WTC11 (cell line): ENCODE measurements at regions not wholly inside any gene's neighbourhood (a gene's known extent, or its start where the extent isn't known, plus 50 kb on each side); places are given as distances from the start of the nearest gene placed in this dataset.

Source experiments
- CREB1 ChIP-seq: sonication (generic); formaldehyde crosslinking; IDR thresholded peaks from 2 replicates; pipeline ENCODE4 v1.8.0; 2023; ENCODE audit warnings: mild to moderate bottlenecking, missing genetic modification reagents
- CREM ChIP-seq: sonication (generic); formaldehyde crosslinking; IDR thresholded peaks from 2 replicates; pipeline ENCODE4 v1.8.1; 2022; ENCODE audit warnings: mild to moderate bottlenecking, missing genetic modification reagents, moderate library complexity
- HMGA2 ChIP-seq: fragments of 250-450 bp; sonication (Bioruptor Pico); IDR thresholded peaks from 2 replicates; pipeline ENCODE4 v1.4.0; 2021; ENCODE audit warnings: mild to moderate bottlenecking, moderate library complexity
- IRF2 ChIP-seq: sonication (generic); formaldehyde crosslinking; IDR thresholded peaks from 2 replicates; pipeline ENCODE4 v1.8.0; 2022; ENCODE audit warnings: low read depth, missing genetic modification reagents, borderline replicate concordance
- MXD4 ChIP-seq: fragments of 250-450 bp; sonication (Bioruptor Pico); IDR thresholded peaks from 2 replicates; pipeline ENCODE4 v1.8.0; 2021; ENCODE audit warnings: mild to moderate bottlenecking, moderate library complexity, borderline replicate concordance
- NFYB ChIP-seq: sonication (generic); formaldehyde crosslinking; conservative IDR thresholded peaks from 2 replicates; pipeline ENCODE4 v1.8.0; 2022; ENCODE audit warnings: low read depth, missing genetic modification reagents
- SMAD3 ChIP-seq: sonication (generic); formaldehyde crosslinking; IDR thresholded peaks from 2 replicates; pipeline ENCODE4 v1.8.0; 2022; ENCODE audit warnings: missing genetic modification reagents, mild to moderate bottlenecking, borderline replicate concordance
- SP1 ChIP-seq: sonication (generic); formaldehyde crosslinking; conservative IDR thresholded peaks from 2 replicates; pipeline ENCODE4 v1.8.1; 2022; ENCODE audit warnings: missing genetic modification reagents
- TEAD1 ChIP-seq: sonication (generic); formaldehyde crosslinking; IDR thresholded peaks from 2 replicates; pipeline ENCODE4 v1.8.0; 2022; ENCODE audit warnings: mild to moderate bottlenecking, missing genetic modification reagents
- ZNF232 ChIP-seq: sonication (generic); formaldehyde crosslinking; IDR thresholded peaks from 2 replicates; pipeline ENCODE4 v1.8.0; 2022; ENCODE audit warnings: mild to moderate bottlenecking, missing genetic modification reagents
- TF ChIP-seq, protein P1 (sequence below): fragments of 200-600 bp; IDR thresholded peaks from 2 replicates; pipeline ENCODE4 v1.8.0; 2022; ENCODE audit warnings: antibody characterized with exemption
- TF ChIP-seq, protein P2 (sequence below): sonication (generic); formaldehyde crosslinking; IDR thresholded peaks from 2 replicates; pipeline ENCODE4 v1.8.1; 2022; ENCODE audit warnings: mild to moderate bottlenecking, moderate library complexity, missing genetic modification reagents
- TF ChIP-seq, protein P3 (sequence below): sonication (generic); formaldehyde crosslinking; IDR thresholded peaks from 2 replicates; pipeline ENCODE4 v1.8.1; 2023; ENCODE audit warnings: mild to moderate bottlenecking, missing genetic modification reagents, moderate library complexity

DNA sequence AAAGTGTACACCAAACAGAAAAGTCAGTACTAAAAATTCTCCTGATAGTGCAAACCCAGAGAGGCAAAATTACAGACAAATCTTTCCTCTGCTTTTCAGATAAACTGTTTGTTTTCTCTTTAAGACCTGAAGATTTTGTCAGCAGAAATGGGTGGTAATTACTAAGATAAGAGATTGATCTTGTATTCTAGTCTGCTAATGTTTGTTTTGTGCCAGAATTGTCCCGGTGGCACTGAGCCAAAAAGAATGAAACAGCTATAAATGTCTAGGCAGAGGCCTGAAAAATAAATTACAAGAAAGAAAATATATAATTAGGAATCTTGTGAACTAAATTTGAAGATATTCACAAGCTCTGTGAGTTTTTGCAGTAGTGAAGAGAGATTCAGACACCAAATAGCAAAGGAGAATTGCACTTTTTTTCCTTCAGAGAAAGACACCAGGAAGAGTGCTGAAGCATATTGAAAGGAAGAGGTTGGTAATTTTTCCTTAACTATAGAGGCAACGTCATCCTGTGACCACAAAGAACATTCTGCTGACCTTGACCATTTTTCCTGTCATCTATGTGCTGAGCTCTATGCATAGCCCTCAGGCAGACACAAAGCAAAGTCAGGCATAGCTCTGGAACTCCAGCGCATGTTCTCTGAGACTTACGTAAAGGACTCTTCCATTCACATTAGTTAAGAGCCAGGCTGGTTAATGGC is 314.5 kb upstream of the RASGEF1B start:
- TF ChIP-seq, protein P1, sequence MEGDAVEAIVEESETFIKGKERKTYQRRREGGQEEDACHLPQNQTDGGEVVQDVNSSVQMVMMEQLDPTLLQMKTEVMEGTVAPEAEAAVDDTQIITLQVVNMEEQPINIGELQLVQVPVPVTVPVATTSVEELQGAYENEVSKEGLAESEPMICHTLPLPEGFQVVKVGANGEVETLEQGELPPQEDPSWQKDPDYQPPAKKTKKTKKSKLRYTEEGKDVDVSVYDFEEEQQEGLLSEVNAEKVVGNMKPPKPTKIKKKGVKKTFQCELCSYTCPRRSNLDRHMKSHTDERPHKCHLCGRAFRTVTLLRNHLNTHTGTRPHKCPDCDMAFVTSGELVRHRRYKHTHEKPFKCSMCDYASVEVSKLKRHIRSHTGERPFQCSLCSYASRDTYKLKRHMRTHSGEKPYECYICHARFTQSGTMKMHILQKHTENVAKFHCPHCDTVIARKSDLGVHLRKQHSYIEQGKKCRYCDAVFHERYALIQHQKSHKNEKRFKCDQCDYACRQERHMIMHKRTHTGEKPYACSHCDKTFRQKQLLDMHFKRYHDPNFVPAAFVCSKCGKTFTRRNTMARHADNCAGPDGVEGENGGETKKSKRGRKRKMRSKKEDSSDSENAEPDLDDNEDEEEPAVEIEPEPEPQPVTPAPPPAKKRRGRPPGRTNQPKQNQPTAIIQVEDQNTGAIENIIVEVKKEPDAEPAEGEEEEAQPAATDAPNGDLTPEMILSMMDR, result no peak
- TF ChIP-seq HMGA2 (no peak), MXD4 (CRISPR knock-in tag) (no peak), CREM (no peak), TEAD1 (CRISPR knock-in tag) (no peak), SP1 (CRISPR knock-in tag) (no peak), CREB1 (CRISPR knock-in tag) (no peak), IRF2 (CRISPR knock-in tag) (no peak), ZNF232 (CRISPR knock-in tag) (no peak), SMAD3 (no peak), NFYB (no peak)
- TF ChIP-seq, protein P2, sequence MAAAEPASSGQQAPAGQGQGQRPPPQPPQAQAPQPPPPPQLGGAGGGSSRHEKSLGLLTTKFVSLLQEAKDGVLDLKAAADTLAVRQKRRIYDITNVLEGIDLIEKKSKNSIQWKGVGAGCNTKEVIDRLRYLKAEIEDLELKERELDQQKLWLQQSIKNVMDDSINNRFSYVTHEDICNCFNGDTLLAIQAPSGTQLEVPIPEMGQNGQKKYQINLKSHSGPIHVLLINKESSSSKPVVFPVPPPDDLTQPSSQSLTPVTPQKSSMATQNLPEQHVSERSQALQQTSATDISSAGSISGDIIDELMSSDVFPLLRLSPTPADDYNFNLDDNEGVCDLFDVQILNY (CRISPR knock-in tag), result no peak
- TF ChIP-seq, protein P3, sequence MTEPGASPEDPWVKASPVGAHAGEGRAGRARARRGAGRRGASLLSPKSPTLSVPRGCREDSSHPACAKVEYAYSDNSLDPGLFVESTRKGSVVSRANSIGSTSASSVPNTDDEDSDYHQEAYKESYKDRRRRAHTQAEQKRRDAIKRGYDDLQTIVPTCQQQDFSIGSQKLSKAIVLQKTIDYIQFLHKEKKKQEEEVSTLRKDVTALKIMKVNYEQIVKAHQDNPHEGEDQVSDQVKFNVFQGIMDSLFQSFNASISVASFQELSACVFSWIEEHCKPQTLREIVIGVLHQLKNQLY (CRISPR knock-in tag), result no peak
